Progenitor cell of endocrine pancreas (in vitro differentiated cells): ENCODE measurements at regions not wholly inside any gene's neighbourhood (a gene's known extent, or its start where the extent isn't known, plus 50 kb on each side); places are given as distances from the start of the nearest gene placed in this dataset.

Experiments
- DNase-seq: peaks from one replicate; pipeline ENCODE4 v3.0.0; 2021; ENCODE audit warnings: low spot score; ENCODE audit not compliant: unreplicated experiment
- H3K27ac Mint-ChIP-seq: 2 replicates; pipeline ENCODE4 v1.8.0; 2021; ENCODE audit warnings: mild to moderate bottlenecking, moderate library complexity, mixed read lengths
- H3K27me3 Mint-ChIP-seq: 2 replicates; pipeline ENCODE4 v1.8.0; 2021; ENCODE audit warnings: mixed read lengths
- H3K36me3 Mint-ChIP-seq: 2 replicates; pipeline ENCODE4 v1.8.0; 2022; ENCODE audit warnings: mixed read lengths; ENCODE audit not compliant: insufficient read depth
- H3K4me1 Mint-ChIP-seq: 2 replicates; pipeline ENCODE4 v1.8.0; 2021; ENCODE audit warnings: low read depth, mixed read lengths
- H3K4me3 Mint-ChIP-seq: 2 replicates; pipeline ENCODE4 v1.8.0; 2021; ENCODE audit warnings: low read depth, mild to moderate bottlenecking, moderate library complexity, mixed read lengths
- H3K9me3 Mint-ChIP-seq: 2 replicates; pipeline ENCODE4 v1.8.0; 2021; ENCODE audit warnings: low read depth, mixed read lengths
- CTCF ChIP-seq: fragments of 200-600 bp; sonication (generic); IDR thresholded peaks from one replicate; pipeline ENCODE4 v1.5.0; 2021; ENCODE audit warnings: antibody characterized with exemption, mild to moderate bottlenecking; ENCODE audit not compliant: unreplicated experiment

GRCh38 chr4:41406113-41406516 lies 131.8 kb upstream of the LIMCH1 start:
- Mint-ChIP-seq H3K4me1 (peaks cover 25% of the 10 kb centered on the region), H3K27me3 (peaks cover 6% of the 10 kb centered on the region), H3K9me3 (no peaks in the 10 kb centered on the region), H3K36me3 (no peaks in the 10 kb centered on the region), H3K4me3 (no peak overlapping the region), H3K27ac (no peak overlapping the region)
- DNase-seq, result no peak
- TF ChIP-seq CTCF, result no peak

- Mint-ChIP-seq H3K4me1 (peaks cover 33% of the 10 kb centered on the region), H3K4me3 (no peak overlapping the region), H3K9me3 (no peaks in the 10 kb centered on the region), H3K36me3 (no peaks in the 10 kb centered on the region), H3K27me3 (peaks cover 6% of the 10 kb centered on the region), H3K27ac (no peak overlapping the region)
- DNase-seq, result no peak
- TF ChIP-seq CTCF, result no peak
Observed at GRCh38 chr4:41408150-41408549, 129.8 kb upstream of the LIMCH1 start.

GRCh38 chr4:41408859-41409593 lies 128.9 kb upstream of the LIMCH1 start:
- H3K9me3 Mint-ChIP-seq, result no peaks in the 10 kb centered on the region
- no peak overlapping the region for H3K27ac Mint-ChIP-seq
- no peaks in the 10 kb centered on the region for H3K36me3 Mint-ChIP-seq
- peaks cover 36% of the 10 kb centered on the region for H3K4me1 Mint-ChIP-seq
- H3K4me3 Mint-ChIP-seq, result no peak overlapping the region
- no peak for TF ChIP-seq CTCF
- DNase-seq, result no peak
- H3K27me3 Mint-ChIP-seq, result peaks cover 6% of the 10 kb centered on the region

- DNase-seq, result no peak
- Mint-ChIP-seq H3K9me3 (no peaks in the 10 kb centered on the region), H3K4me1 (peaks cover 35% of the 10 kb centered on the region), H3K27me3 (peaks cover 6% of the 10 kb centered on the region), H3K4me3 (no peak overlapping the region), H3K36me3 (no peaks in the 10 kb centered on the region), H3K27ac (no peak overlapping the region)
- no peak for TF ChIP-seq CTCF
Observed at GRCh38 chr4:41409594-41409895, 128.4 kb upstream of the LIMCH1 start.

GRCh38 chr4:41410049-41410448 lies 127.9 kb upstream of the LIMCH1 start:
- H3K9me3 Mint-ChIP-seq, result no peaks in the 10 kb centered on the region
- no peak overlapping the region for H3K27ac Mint-ChIP-seq
- H3K27me3 Mint-ChIP-seq, result peaks cover 6% of the 10 kb centered on the region
- TF ChIP-seq CTCF, result no peak
- peaks cover 32% of the 10 kb centered on the region for H3K4me1 Mint-ChIP-seq
- DNase-seq, result no peak
- H3K4me3 Mint-ChIP-seq, result no peak overlapping the region
- no peaks in the 10 kb centered on the region for H3K36me3 Mint-ChIP-seq
